ENCODE measurements at regions not wholly inside any gene's neighbourhood (a gene's known extent, or its start where the extent isn't known, plus 50 kb on each side); places are given as distances from the start of the nearest gene placed in this dataset.
A peak's percentile ranks its signal among the peaks of the same experiment; 100 is the strongest.

GRCh38 chr2:39839261-39839848 lies 60.3 kb upstream of the THUMPD2 start:
- Mint-ChIP-seq H3K36me3 (ENCODE audit: low read depth) (peaks cover 10% of the 10 kb centered on the region), H3K9me3 (peaks cover 14% of the 10 kb centered on the region), H3K4me3 (no peak overlapping the region), H3K4me1 (peaks cover 6% of the 10 kb centered on the region; the same call in 2 of the 3 replicates), H3K27me3 (ENCODE audit: insufficient read depth, low read depth, poor library complexity) (peaks cover 3% of the 10 kb centered on the region), H3K27ac (no peak overlapping the region)
- Histone ChIP-seq H3K36me3 (ENCODE audit: insufficient read depth) (no peaks in the 10 kb centered on the region), H3K79me2 (replicated peaks; ENCODE audit: insufficient read depth) (no peaks in the 10 kb centered on the region), H3K9me2 (ENCODE audit: insufficient read depth) (peaks cover 4% of the 10 kb centered on the region; the same call in 1 of the 2 replicates), H2AFZ (peak overlapping the region; percentile 70; the same call in 1 of the 2 replicates), H3K27me3 (ENCODE audit: insufficient read depth) (no peaks in the 10 kb centered on the region), H3F3A (replicated peaks; ENCODE audit: low read depth) (no peaks in the 10 kb centered on the region), H3K27ac (ENCODE audit: low read depth) (no peak overlapping the region), H4K20me1 (replicated peaks; ENCODE audit: insufficient read depth) (no peaks in the 10 kb centered on the region), H3K4me2 (no peak overlapping the region), H3K4me1 (ENCODE audit: insufficient read depth) (no peaks in the 10 kb centered on the region), H3K4me3 (no peak overlapping the region)
- no peak for TF ChIP-seq JUNB (IDR thresholded peaks at IDR 0.05; ENCODE audit: unreplicated experiment)
- no peak for TF ChIP-seq NANOG (IDR thresholded peaks at IDR 0.05; ENCODE audit: borderline replicate concordance)
- TF ChIP-seq ZNF331 (CRISPR knock-in tag; IDR thresholded peaks at IDR 0.05; ENCODE audit: low read depth), result no peak
- TF ChIP-seq POLR2AphosphoS5 (IDR thresholded peaks at IDR 0.05; ENCODE audit: low read depth), result no peak
- no peak for TF ChIP-seq STAT1 (IDR thresholded peaks at IDR 0.05; ENCODE audit: unreplicated experiment)
- TF ChIP-seq EZH2phosphoT487 (IDR thresholded peaks at IDR 0.05; ENCODE audit: unreplicated experiment), result no peak
- no peak for ATAC-seq
- DNase-seq (ENCODE audit: low spot score), result no peak

GRCh38 chr2:39838589-39838988 lies 59.5 kb upstream of the THUMPD2 start:
- Histone ChIP-seq H3K4me3 (no peak overlapping the region), H3K36me3 (ENCODE audit: insufficient read depth) (no peaks in the 10 kb centered on the region), H3K27me3 (ENCODE audit: insufficient read depth) (no peaks in the 10 kb centered on the region), H4K20me1 (replicated peaks; ENCODE audit: insufficient read depth) (no peaks in the 10 kb centered on the region), H3K79me2 (replicated peaks; ENCODE audit: insufficient read depth) (no peaks in the 10 kb centered on the region), H3K4me1 (ENCODE audit: insufficient read depth) (no peaks in the 10 kb centered on the region), H3F3A (replicated peaks; ENCODE audit: low read depth) (no peaks in the 10 kb centered on the region), H3K9me2 (ENCODE audit: insufficient read depth) (peaks cover 4% of the 10 kb centered on the region; the same call in 1 of the 2 replicates), H2AFZ (0 out of 2 replicates have a peak overlapping the region, but pooled peaks have one; percentile 2), H3K27ac (ENCODE audit: low read depth) (no peak overlapping the region), H3K4me2 (no peak overlapping the region)
- ATAC-seq, result no peak
- TF ChIP-seq ETS1 (IDR thresholded peaks at IDR 0.05), result no peak
- no peak for TF ChIP-seq STAT1 (IDR thresholded peaks at IDR 0.05; ENCODE audit: unreplicated experiment)
- TF ChIP-seq NANOG (IDR thresholded peaks at IDR 0.05; ENCODE audit: borderline replicate concordance), result no peak
- TF ChIP-seq REST (IDR thresholded peaks at IDR 0.05; ENCODE audit: unreplicated experiment), result no peak
- no peak for TF ChIP-seq ZNF331 (CRISPR knock-in tag; IDR thresholded peaks at IDR 0.05; ENCODE audit: low read depth)
- TF ChIP-seq EZH2phosphoT487 (IDR thresholded peaks at IDR 0.05; ENCODE audit: unreplicated experiment), result no peak
- no peak for TF ChIP-seq POLR2AphosphoS5 (IDR thresholded peaks at IDR 0.05; ENCODE audit: low read depth)
- TF ChIP-seq ZNF462 (CRISPR knock-in tag; IDR thresholded peaks at IDR 0.05), result no peak
- no peak for TF ChIP-seq ZNF114 (CRISPR knock-in tag; IDR thresholded peaks at IDR 0.05)
- no peak for TF ChIP-seq JUNB (IDR thresholded peaks at IDR 0.05; ENCODE audit: unreplicated experiment)
- Mint-ChIP-seq H3K27ac (no peak overlapping the region; the same call in 1 of the 2 replicates), H3K4me3 (no peak overlapping the region), H3K36me3 (ENCODE audit: low read depth) (peaks cover 10% of the 10 kb centered on the region), H3K27me3 (ENCODE audit: insufficient read depth, low read depth, poor library complexity) (peaks cover 3% of the 10 kb centered on the region), H3K9me3 (peaks cover 14% of the 10 kb centered on the region), H3K4me1 (peaks cover 6% of the 10 kb centered on the region; the same call in 2 of the 3 replicates)
- DNase-seq (ENCODE audit: low spot score), result no peak

All from GM23338 (cell line).